PC-3 (cell line): ENCODE measurements at regions not wholly inside any gene's neighbourhood (a gene's known extent, or its start where the extent isn't known, plus 50 kb on each side); places are given as distances from the start of the nearest gene placed in this dataset.

Source experiments
- ATAC-seq: fragments of 200-7000 bp; cut with Tn5 transposase; 2 replicates; pipeline ENCODE4 v1.9.1; 2020; ENCODE audit warnings: mild to moderate bottlenecking, moderate library complexity
- BruUV-seq: library from RNA; stranded (reverse); fragments of 400-500 nt; replicated peaks from 2 replicates; lab custom pipeline; 2021; lab: Mats Ljungman, UMichigan
- CTCF ChIA-PET: fragments of 300-600 bp; sonication (Branson Sonifier 250); formaldehyde crosslinking; loops from one replicate; lab custom pipeline; 2022; ENCODE audit warnings: antibody characterized with exemption; lab: Charles Lee
- POLR2A ChIA-PET: fragments of 300-600 bp; sonication (Branson Sonifier 250); formaldehyde crosslinking; loops from one replicate; lab custom pipeline; 2022; ENCODE audit warnings: antibody characterized with exemption; ENCODE audit not compliant: unreplicated experiment; lab: Charles Lee
- DNase-seq: peaks from one replicate; pipeline ENCODE4 v3.0.0-alpha.2; 2015
- H2AFZ ChIP-seq: fragments of 300-600 bp; sonication (generic); 2 replicates; pipeline ENCODE4 v1.6.0; 2016; ENCODE audit warnings: antibody characterized with exemption, low read length
- H3F3A ChIP-seq: fragments of 300-600 bp; sonication (generic); one replicate; pipeline ENCODE4 v1.6.0; 2017; ENCODE audit warnings: antibody characterized with exemption, low read length, control low read depth, mild to moderate bottlenecking; ENCODE audit not compliant: unreplicated experiment
- H3K27ac ChIP-seq: fragments of 300-600 bp; sonication (generic); 2 replicates; pipeline ENCODE4 v1.5.1; 2016; ENCODE audit warnings: mild to moderate bottlenecking, low read length
- H3K27me3 ChIP-seq: fragments of 300-600 bp; sonication (generic); 2 replicates; pipeline ENCODE4 v1.6.1; 2016; ENCODE audit warnings: low read length, mixed read lengths
- H3K36me3 ChIP-seq: fragments of 300-600 bp; sonication (generic); 2 replicates; pipeline ENCODE4 v1.6.1; 2016; ENCODE audit warnings: low read depth, mixed run types, low read length, mixed read lengths
- H3K4me1 ChIP-seq: fragments of 300-600 bp; sonication (generic); 2 replicates; pipeline ENCODE4 v1.5.1; 2016; ENCODE audit warnings: low read length; ENCODE audit not compliant: insufficient read depth
- H3K4me2 ChIP-seq: fragments of 300-600 bp; sonication (generic); 2 replicates; pipeline ENCODE4 v1.6.0; 2016; ENCODE audit warnings: low read length
- H3K4me3 ChIP-seq: fragments of 300-600 bp; sonication (generic); 2 replicates; pipeline ENCODE4 v1.5.1; 2016; ENCODE audit warnings: mild to moderate bottlenecking, low read length, mixed read lengths
- H3K79me2 ChIP-seq: fragments of 300-600 bp; sonication (generic); 2 replicates; pipeline ENCODE4 v1.6.1; 2017; ENCODE audit warnings: low read length, mixed read lengths
- H3K9ac ChIP-seq: fragments of 300-600 bp; sonication (generic); 2 replicates; pipeline ENCODE4 v1.6.0; 2016; ENCODE audit warnings: mild to moderate bottlenecking, low read length
- H3K9me2 ChIP-seq: fragments of 300-600 bp; sonication (generic); replicated peaks from 2 replicates; pipeline ENCODE4 v1.6.1; 2016; ENCODE audit warnings: mixed run types, low read length, mixed read lengths
- H3K9me3 ChIP-seq: fragments of 300-600 bp; sonication (generic); 2 replicates; pipeline ENCODE4 v1.6.1; 2016; ENCODE audit warnings: low read length, mixed read lengths
- H4K20me1 ChIP-seq: fragments of 300-600 bp; sonication (generic); 2 replicates; pipeline ENCODE4 v1.6.1; 2016; ENCODE audit warnings: low read length, mixed read lengths
- EZH2 ChIP-seq: fragments of 300-600 bp; sonication (generic); IDR thresholded peaks from one replicate; pipeline ENCODE4 v1.6.1; 2017; ENCODE audit warnings: antibody characterized with exemption, mild to moderate bottlenecking, low read length; ENCODE audit not compliant: unreplicated experiment
- EZH2phosphoT487 ChIP-seq: fragments of 300-600 bp; sonication (generic); IDR thresholded peaks from 2 replicates; pipeline ENCODE4 v1.6.1; 2018; ENCODE audit warnings: mild to moderate bottlenecking, antibody characterized with exemption, low read length, borderline replicate concordance
- intact Hi-C: fragments of 100-400 bp; cut with micrococcal nuclease; formaldehyde crosslinking; loops from 2 replicates; pipeline ENCODE4 v1.9.0; 2023
- TF ChIP-seq, protein P1 (sequence below): fragments of 300-600 bp; sonication (generic); conservative IDR thresholded peaks from 2 replicates; pipeline ENCODE4 v1.5.1; 2017; ENCODE audit warnings: antibody characterized with exemption, low read depth, mild to moderate bottlenecking, low read length

DNA sequence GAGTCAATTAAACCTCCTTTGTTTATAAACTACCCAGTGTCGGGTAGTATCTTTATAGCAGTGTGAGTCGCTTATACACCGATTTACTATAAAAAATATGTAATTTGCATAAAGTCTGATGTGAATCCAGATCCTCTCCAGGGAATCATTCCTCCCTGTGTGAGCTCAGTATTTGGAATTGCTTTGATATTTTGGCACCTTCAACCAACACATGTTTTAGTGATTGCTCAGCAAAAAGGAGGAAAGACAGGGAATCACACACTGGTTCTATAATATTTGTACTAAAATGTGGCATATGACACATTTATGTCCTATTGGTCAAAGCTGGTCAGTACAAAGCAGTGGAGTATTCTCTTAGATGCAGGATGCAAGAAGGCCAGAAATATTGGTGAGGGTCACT, 703.9 kb upstream of the ATXN7L3B start:
- no peaks in the 10 kb centered on the region for H3K9me2 ChIP-seq
- H3F3A ChIP-seq = no peaks in the 10 kb centered on the region
- H3K4me1 ChIP-seq = no peaks in the 10 kb centered on the region
- H3K4me3 ChIP-seq = no peak overlapping the region
- no peak overlapping the region for H3K27ac ChIP-seq
- no peaks in the 10 kb centered on the region for H3K9me3 ChIP-seq
- H3K27me3 ChIP-seq = no peaks in the 10 kb centered on the region
- no peak overlapping the region for H2AFZ ChIP-seq
- intact Hi-C loops = no loop called here
- no peaks in the 10 kb centered on the region for H4K20me1 ChIP-seq
- no peak overlapping the region for H3K4me2 ChIP-seq
- ChIA-PET POLR2A (no interaction called here), CTCF (no interaction called here)
- H3K79me2 ChIP-seq = no peaks in the 10 kb centered on the region
- no TSS peak for BruUV-seq
- no peaks in the 10 kb centered on the region for H3K36me3 ChIP-seq
- ATAC-seq (no peak), DNase-seq (no peak)
- TF ChIP-seq, protein P1, sequence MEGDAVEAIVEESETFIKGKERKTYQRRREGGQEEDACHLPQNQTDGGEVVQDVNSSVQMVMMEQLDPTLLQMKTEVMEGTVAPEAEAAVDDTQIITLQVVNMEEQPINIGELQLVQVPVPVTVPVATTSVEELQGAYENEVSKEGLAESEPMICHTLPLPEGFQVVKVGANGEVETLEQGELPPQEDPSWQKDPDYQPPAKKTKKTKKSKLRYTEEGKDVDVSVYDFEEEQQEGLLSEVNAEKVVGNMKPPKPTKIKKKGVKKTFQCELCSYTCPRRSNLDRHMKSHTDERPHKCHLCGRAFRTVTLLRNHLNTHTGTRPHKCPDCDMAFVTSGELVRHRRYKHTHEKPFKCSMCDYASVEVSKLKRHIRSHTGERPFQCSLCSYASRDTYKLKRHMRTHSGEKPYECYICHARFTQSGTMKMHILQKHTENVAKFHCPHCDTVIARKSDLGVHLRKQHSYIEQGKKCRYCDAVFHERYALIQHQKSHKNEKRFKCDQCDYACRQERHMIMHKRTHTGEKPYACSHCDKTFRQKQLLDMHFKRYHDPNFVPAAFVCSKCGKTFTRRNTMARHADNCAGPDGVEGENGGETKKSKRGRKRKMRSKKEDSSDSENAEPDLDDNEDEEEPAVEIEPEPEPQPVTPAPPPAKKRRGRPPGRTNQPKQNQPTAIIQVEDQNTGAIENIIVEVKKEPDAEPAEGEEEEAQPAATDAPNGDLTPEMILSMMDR = no peak
- TF ChIP-seq EZH2phosphoT487 = no peak
- no peak for TF ChIP-seq EZH2
- no peak overlapping the region for H3K9ac ChIP-seq

GRCh38 chr12:73841963-73842362, 695.7 kb upstream of the ATXN7L3B start:
- H3K4me1 ChIP-seq = no peaks in the 10 kb centered on the region
- ATAC-seq = no peak

GRCh38 chr12:73863546-73863945, 674.1 kb upstream of the ATXN7L3B start:
- no peaks in the 10 kb centered on the region for H3F3A ChIP-seq
- ATAC-seq = peak; percentile 83
- ChIA-PET CTCF (no interaction called here), POLR2A (no interaction called here)
- H3K4me3 ChIP-seq = no peak overlapping the region
- H3K9ac ChIP-seq = no peak overlapping the region
- peak overlapping the region; percentile 35 for H3K4me2 ChIP-seq
- H4K20me1 ChIP-seq = no peaks in the 10 kb centered on the region
- BruUV-seq = no TSS peak
- no peak for TF ChIP-seq EZH2
- TF ChIP-seq, protein P1 = no peak
- TF ChIP-seq EZH2phosphoT487 = no peak
- peak; percentile 85 for DNase-seq
- no peaks in the 10 kb centered on the region for H3K9me2 ChIP-seq
- H3K79me2 ChIP-seq = no peaks in the 10 kb centered on the region
- peaks cover 17% of the 10 kb centered on the region for H3K4me1 ChIP-seq
- H3K27me3 ChIP-seq = no peaks in the 10 kb centered on the region
- intact Hi-C loops = loop anchor here (10.0 kb wide), 1 partner anchor 319 kb away; no protein-coding TSS in a partner anchor
- no peak overlapping the region for H2AFZ ChIP-seq
- H3K9me3 ChIP-seq = no peaks in the 10 kb centered on the region
- peak overlapping the region; percentile 53 for H3K27ac ChIP-seq
- H3K36me3 ChIP-seq = no peaks in the 10 kb centered on the region

More at GRCh38 chr12:73841963-73842362, 695.7 kb upstream of the ATXN7L3B start:
- Histone ChIP-seq H3K27me3 (no peaks in the 10 kb centered on the region), H2AFZ (no peak overlapping the region), H3K9ac (no peak overlapping the region), H3F3A (no peaks in the 10 kb centered on the region), H3K9me3 (no peaks in the 10 kb centered on the region), H3K36me3 (no peaks in the 10 kb centered on the region), H3K4me3 (no peak overlapping the region), H3K4me2 (no peak overlapping the region), H3K9me2 (no peaks in the 10 kb centered on the region), H3K79me2 (no peaks in the 10 kb centered on the region), H3K27ac (no peak overlapping the region), H4K20me1 (no peaks in the 10 kb centered on the region)
- ChIA-PET CTCF (no interaction called here), POLR2A (no interaction called here)
- BruUV-seq = no TSS peak
- DNase-seq = no peak
- TF ChIP-seq EZH2phosphoT487 (no peak), EZH2 (no peak)
- intact Hi-C loops = no loop called here
